ENCODE measurements at regions not wholly inside any gene's neighbourhood (a gene's known extent, or its start where the extent isn't known, plus 50 kb on each side); places are given as distances from the start of the nearest gene placed in this dataset.

DNA sequence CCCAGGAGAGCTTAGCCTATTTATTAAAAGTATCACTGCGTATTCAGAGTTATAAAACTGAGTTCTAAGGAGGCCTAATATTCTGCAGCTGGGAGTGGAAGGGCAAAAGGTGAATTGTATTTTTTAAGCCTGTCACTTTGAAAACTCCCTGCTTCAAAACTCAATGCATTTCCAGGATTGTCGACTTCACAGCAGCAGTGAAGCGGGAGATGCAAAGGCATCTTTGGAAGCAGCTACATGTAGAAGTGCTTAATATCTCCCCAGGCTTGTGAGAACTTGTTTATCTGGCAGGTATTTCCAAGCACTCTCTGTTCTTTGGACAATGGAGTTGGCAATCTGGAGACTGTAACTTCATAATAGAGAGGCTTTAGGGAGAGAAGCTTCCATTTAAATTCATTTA, 717.5 kb upstream of the SLIT2 start:
- no peak for TF ChIP-seq CTCF (IDR thresholded peaks at IDR 0.05)
- TF ChIP-seq POLR2A (IDR thresholded peaks at IDR 0.05): no peak
- no peak for TF ChIP-seq EP300 (IDR thresholded peaks at IDR 0.05)
